Liver (tissue), 8 donors: ENCODE measurements at regions not wholly inside any gene's neighbourhood (a gene's known extent, or its start where the extent isn't known, plus 50 kb on each side); places are given as distances from the start of the nearest gene placed in this dataset.

Experiments used
- DNase-seq: peaks from one replicate; pipeline ENCODE4 v3.0.0-alpha.2; 2017; ENCODE audit warnings: low spot score
- H3K27ac ChIP-seq, 2 donors: one replicate each; pipeline ENCODE4 v1.7.0; 2013; ENCODE audit warnings: inconsistent platforms in 2 of 2, low read length in 2 of 2, control low read depth in 1 of 2, low read depth in 1 of 2, mild to moderate bottlenecking in 1 of 2
- H3K27me3 ChIP-seq, 4 donors: one replicate each; pipeline versions ENCODE4 v1.6.1 to v1.7.0; 2013; ENCODE audit warnings: low read length in 3 of 4, inconsistent platforms in 1 of 4, mild to moderate bottlenecking in 1 of 4, moderate library complexity in 1 of 4; ENCODE audit not compliant: control insufficient read depth in 4 of 4, insufficient read depth in 4 of 4
- H3K36me3 ChIP-seq, 4 donors: one replicate each; pipeline versions ENCODE4 v1.6.1 to v1.7.0; 2013; ENCODE audit warnings: low read length in 3 of 4, mild to moderate bottlenecking in 3 of 4, low read depth in 1 of 4, moderate library complexity in 1 of 4; ENCODE audit not compliant: control insufficient read depth in 4 of 4, insufficient read depth in 3 of 4
- H3K4me1 ChIP-seq, 4 donors: one replicate each; pipeline versions ENCODE4 v1.6.1 to v1.7.0; 2013; ENCODE audit warnings: low read length in 3 of 4, mild to moderate bottlenecking in 3 of 4, moderate library complexity in 1 of 4; ENCODE audit not compliant: control insufficient read depth in 4 of 4, insufficient read depth in 4 of 4
- H3K4me3 ChIP-seq, 3 donors: one replicate each; pipeline versions ENCODE4 v1.6.1 to v1.7.0; 2013; ENCODE audit warnings: low read length in 3 of 3, control low read depth in 1 of 3, low read depth in 1 of 3, mild to moderate bottlenecking in 1 of 3
- H3K9ac ChIP-seq, 2 donors: one replicate each; pipeline ENCODE4 v1.7.0; 2013; ENCODE audit warnings: low read length in 2 of 2, mild to moderate bottlenecking in 2 of 2, moderate library complexity in 2 of 2, control low read depth in 1 of 2, low read depth in 1 of 2
- H3K9me3 ChIP-seq, 4 donors: one replicate each; pipeline versions ENCODE4 v1.6.1 to v1.7.0; 2013; ENCODE audit warnings: low read length in 3 of 4; ENCODE audit not compliant: control insufficient read depth in 4 of 4
- ATF3 ChIP-seq: IDR thresholded peaks from 2 replicates; pipeline ENCODE4 v1.6.1; 2016; ENCODE audit warnings: antibody characterized with exemption
- CTCF ChIP-seq: fragments of 150-350 bp; IDR thresholded peaks from 2 replicates; pipeline ENCODE4 v1.5.1; 2017; ENCODE audit warnings: improper control_type of control experiment, low read depth, low read length; ENCODE audit not compliant: missing input control
- EGR1 ChIP-seq, 2 donors: IDR thresholded peaks; 2 replicates each; pipeline ENCODE4 v1.6.1; 2016 to 2018; ENCODE audit warnings: antibody characterized with exemption in 2 of 2, low read depth in 2 of 2
- FOXA1 ChIP-seq: IDR thresholded peaks from 2 replicates; pipeline ENCODE4 v1.6.1; 2016; ENCODE audit warnings: antibody characterized with exemption
- FOXA2 ChIP-seq: IDR thresholded peaks from 2 replicates; pipeline ENCODE4 v1.6.1; 2016; ENCODE audit warnings: antibody characterized with exemption
- GABPA ChIP-seq, 2 donors: IDR thresholded peaks in 1 of 2; conservative IDR thresholded peaks in 1 of 2; 2 replicates each; pipeline ENCODE4 v1.6.1; 2016; ENCODE audit warnings: antibody characterized with exemption in 2 of 2, mild to moderate bottlenecking in 1 of 2, moderate library complexity in 1 of 2
- HNF4G ChIP-seq: IDR thresholded peaks from 2 replicates; pipeline ENCODE4 v1.6.1; 2016; ENCODE audit warnings: antibody characterized with exemption
- JUND ChIP-seq, 2 donors: IDR thresholded peaks; 2 replicates each; pipeline ENCODE4 v1.6.1; 2016; ENCODE audit warnings: antibody characterized with exemption in 2 of 2
- MAX ChIP-seq: IDR thresholded peaks from 2 replicates; pipeline ENCODE4 v1.6.1; 2016; ENCODE audit warnings: antibody characterized with exemption
- RAD21 ChIP-seq, 2 donors: IDR thresholded peaks; 2 replicates each; pipeline ENCODE4 v1.6.1; 2016; ENCODE audit warnings: antibody characterized with exemption in 2 of 2, mild to moderate bottlenecking in 2 of 2
- REST ChIP-seq: IDR thresholded peaks from 2 replicates; pipeline ENCODE4 v1.6.1; 2016; ENCODE audit warnings: antibody characterized with exemption, mild to moderate bottlenecking
- RXRA ChIP-seq, 2 donors: IDR thresholded peaks; 2 replicates each; pipeline ENCODE4 v1.6.1; 2017 to 2018; ENCODE audit warnings: antibody characterized with exemption in 2 of 2, mild to moderate bottlenecking in 1 of 2
- SP1 ChIP-seq: IDR thresholded peaks from 2 replicates; pipeline ENCODE4 v1.6.1; 2018; ENCODE audit warnings: antibody characterized with exemption, mild to moderate bottlenecking
- TAF1 ChIP-seq: conservative IDR thresholded peaks from 2 replicates; pipeline ENCODE4 v1.6.1; 2016; ENCODE audit warnings: antibody characterized with exemption, mild to moderate bottlenecking
- YY1 ChIP-seq: IDR thresholded peaks from 2 replicates; pipeline ENCODE4 v1.6.1; 2016; ENCODE audit warnings: antibody characterized with exemption, mild to moderate bottlenecking
- ZBTB33 ChIP-seq: IDR thresholded peaks from 2 replicates; pipeline ENCODE4 v1.6.1; 2016; ENCODE audit warnings: antibody characterized with exemption
- WGBS: extraction: QIAGEN DNeasy Blood & Tissue Kit; methylation state at CpG from one replicate; pipeline ENCODE4 v1.1.7; 2013; 5-methylcytosine and 5-hydroxymethylcytosine counted together
- donor health status: healthy.
- donor health status: healthy.
- donor health status: healthy.
- donor health status: healthy.
- donor health status: healthy.

GRCh38 chr13:103303078-103303651 lies 236.9 kb upstream of the SLC10A2 start:
- H3K4me3 ChIP-seq = no peak overlapping the region
- no peak for TF ChIP-seq FOXA2
- TF ChIP-seq RXRA (IDR thresholded peaks at IDR 0.05) = no peak
- no peak for TF ChIP-seq EGR1 (IDR thresholded peaks at IDR 0.05; ENCODE audit: low read depth in 2 of 2)
- TF ChIP-seq TAF1 = no peak
- TF ChIP-seq JUND (IDR thresholded peaks at IDR 0.05) = no peak
- TF ChIP-seq GABPA (IDR thresholded peaks at IDR 0.05 in 1 of 2, conservative IDR thresholded peaks at IDR 0.05 in 1 of 2) = no peak
- TF ChIP-seq CTCF = no peak

GRCh38 chr13:103302676-103303075 lies 236.5 kb upstream of the SLC10A2 start:
- Histone ChIP-seq H3K36me3 (no peaks in the 10 kb centered on the region), H3K27me3 (no peaks in the 10 kb centered on the region), H3K27ac (no peak overlapping the region), H3K9me3 (peaks cover 0 to 2% (median 0%) of the 10 kb centered on the region in 4 donors), H3K9ac (no peak overlapping the region), H3K4me3 (no peak overlapping the region), H3K4me1 (no peaks in the 10 kb centered on the region)
- no peak for DNase-seq
- TF ChIP-seq HNF4G (no peak), CTCF (no peak), FOXA1 (no peak), EGR1 (IDR thresholded peaks at IDR 0.05; ENCODE audit: low read depth in 2 of 2) (no peak), YY1 (no peak), SP1 (no peak), ATF3 (no peak), TAF1 (no peak), MAX (no peak), REST (no peak), RAD21 (IDR thresholded peaks at IDR 0.05) (no peak), ZBTB33 (no peak), GABPA (IDR thresholded peaks at IDR 0.05 in 1 of 2, conservative IDR thresholded peaks at IDR 0.05 in 1 of 2) (no peak), RXRA (IDR thresholded peaks at IDR 0.05) (no peak), FOXA2 (no peak)
- WGBS = 66% methylated on average over 3 of the region's 3 CpGs

More at GRCh38 chr13:103303078-103303651, 236.9 kb upstream of the SLC10A2 start:
- no peaks in the 10 kb centered on the region for H3K4me1 ChIP-seq
- no peak overlapping the region for H3K27ac ChIP-seq
- 66% methylated on average over 4 of the region's 4 CpGs for WGBS
- no peaks in the 10 kb centered on the region for H3K36me3 ChIP-seq
- H3K27me3 ChIP-seq = no peaks in the 10 kb centered on the region
- no peak for DNase-seq
- peaks cover 0 to 2% (median 0%) of the 10 kb centered on the region in 4 donors for H3K9me3 ChIP-seq
- H3K9ac ChIP-seq = no peak overlapping the region
